Ishikawa (cell line): ENCODE measurements at regions not wholly inside any gene's neighbourhood (a gene's known extent, or its start where the extent isn't known, plus 50 kb on each side); places are given as distances from the start of the nearest gene placed in this dataset.

ENCODE experiments used
- CEBPB ChIP-seq: IDR thresholded peaks from 2 replicates; pipeline ENCODE4 v1.6.1; 2012
- CREB1 ChIP-seq: IDR thresholded peaks from 2 replicates; pipeline ENCODE4 v1.6.1; 2012; ENCODE audit warnings: low read depth
- EGR1 ChIP-seq: IDR thresholded peaks from 2 replicates; pipeline ENCODE4 v1.6.1; 2012
- EP300 ChIP-seq: IDR thresholded peaks from 2 replicates; pipeline ENCODE4 v1.6.1; 2012; ENCODE audit warnings: borderline replicate concordance
- FOXM1 ChIP-seq: IDR thresholded peaks from 2 replicates; pipeline ENCODE4 v1.6.1; 2012; ENCODE audit warnings: low read depth, borderline replicate concordance
- NFIC ChIP-seq: IDR thresholded peaks from 2 replicates; pipeline ENCODE4 v1.6.1; 2012
- RAD21 ChIP-seq: IDR thresholded peaks from 2 replicates; pipeline ENCODE4 v1.6.1; 2012; ENCODE audit warnings: low read depth
- TAF1 ChIP-seq: IDR thresholded peaks from 2 replicates; pipeline ENCODE4 v1.6.1; 2012; ENCODE audit warnings: low read depth, mild to moderate bottlenecking
- TCF12 ChIP-seq: IDR thresholded peaks from 2 replicates; pipeline ENCODE4 v1.6.1; 2012; ENCODE audit warnings: low read depth
- TEAD4 ChIP-seq: IDR thresholded peaks from 2 replicates; pipeline ENCODE4 v1.6.1; 2012
- YY1 ChIP-seq: IDR thresholded peaks from 2 replicates; pipeline ENCODE4 v1.6.1; 2012; ENCODE audit warnings: low read depth
- ZBTB7A ChIP-seq: IDR thresholded peaks from 2 replicates; pipeline ENCODE4 v1.6.1; 2012; ENCODE audit warnings: low read depth
- TF ChIP-seq, protein P1 (sequence below): IDR thresholded peaks from 2 replicates; pipeline ENCODE4 v1.6.1; 2012
- TF ChIP-seq, protein P2 (sequence below): IDR thresholded peaks from 2 replicates; pipeline ENCODE4 v1.6.1; 2012; ENCODE audit warnings: low read depth, mild to moderate bottlenecking
- TF ChIP-seq, protein P3 (sequence below): IDR thresholded peaks from 2 replicates; pipeline ENCODE4 v1.6.1; 2012

DNA sequence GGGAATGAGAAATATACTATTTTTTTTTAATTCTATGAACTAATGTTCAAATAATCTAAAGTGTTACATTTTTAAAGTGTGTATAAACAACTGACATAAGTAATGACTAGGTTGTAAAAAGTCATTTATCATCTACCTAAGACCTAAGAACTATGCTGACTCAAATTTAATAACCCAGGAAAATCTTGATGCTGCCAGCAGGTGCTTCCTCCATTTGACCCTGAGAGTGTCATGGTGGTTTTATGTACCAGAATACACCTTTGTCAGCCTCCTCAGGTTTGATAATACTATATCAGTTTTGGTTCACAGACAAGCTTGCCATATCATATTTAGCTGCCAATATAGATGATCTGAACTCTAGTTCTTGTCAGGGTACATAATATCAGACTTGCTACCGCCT, 1151.2 kb downstream of the PCDH17 start:
- TF ChIP-seq, protein P1, sequence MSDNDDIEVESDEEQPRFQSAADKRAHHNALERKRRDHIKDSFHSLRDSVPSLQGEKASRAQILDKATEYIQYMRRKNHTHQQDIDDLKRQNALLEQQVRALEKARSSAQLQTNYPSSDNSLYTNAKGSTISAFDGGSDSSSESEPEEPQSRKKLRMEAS: no peak
- TF ChIP-seq ZBTB7A (no peak), YY1 (no peak), FOXM1 (no peak), TEAD4 (no peak), NFIC (no peak), EGR1 (no peak)

DNA sequence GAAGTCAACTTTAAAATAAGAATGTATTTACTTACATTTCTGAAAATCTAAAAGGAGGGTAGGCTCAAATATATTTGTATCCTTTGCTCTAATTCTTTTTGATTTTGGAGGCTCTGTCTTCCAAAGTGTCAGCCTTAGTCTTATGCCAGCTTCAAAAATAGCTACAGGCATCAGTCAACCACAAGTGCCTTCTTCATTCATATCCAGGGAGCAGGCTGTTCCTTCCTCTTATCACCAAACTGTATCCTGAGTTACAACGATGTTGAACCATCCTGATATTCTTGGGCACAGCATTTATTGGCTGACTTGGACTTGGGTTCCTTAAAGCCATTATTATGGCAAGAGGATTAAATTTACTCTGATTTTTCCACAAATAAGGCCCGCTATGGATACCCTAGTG, 1161.3 kb downstream of the PCDH17 start:
- TF ChIP-seq YY1 (no peak), TEAD4 (no peak), RAD21 (no peak), CREB1 (no peak), FOXM1 (no peak), TCF12 (no peak), ZBTB7A (no peak), EP300 (no peak), TAF1 (no peak), EGR1 (no peak), CEBPB (no peak), NFIC (no peak)
- TF ChIP-seq, protein P2, sequence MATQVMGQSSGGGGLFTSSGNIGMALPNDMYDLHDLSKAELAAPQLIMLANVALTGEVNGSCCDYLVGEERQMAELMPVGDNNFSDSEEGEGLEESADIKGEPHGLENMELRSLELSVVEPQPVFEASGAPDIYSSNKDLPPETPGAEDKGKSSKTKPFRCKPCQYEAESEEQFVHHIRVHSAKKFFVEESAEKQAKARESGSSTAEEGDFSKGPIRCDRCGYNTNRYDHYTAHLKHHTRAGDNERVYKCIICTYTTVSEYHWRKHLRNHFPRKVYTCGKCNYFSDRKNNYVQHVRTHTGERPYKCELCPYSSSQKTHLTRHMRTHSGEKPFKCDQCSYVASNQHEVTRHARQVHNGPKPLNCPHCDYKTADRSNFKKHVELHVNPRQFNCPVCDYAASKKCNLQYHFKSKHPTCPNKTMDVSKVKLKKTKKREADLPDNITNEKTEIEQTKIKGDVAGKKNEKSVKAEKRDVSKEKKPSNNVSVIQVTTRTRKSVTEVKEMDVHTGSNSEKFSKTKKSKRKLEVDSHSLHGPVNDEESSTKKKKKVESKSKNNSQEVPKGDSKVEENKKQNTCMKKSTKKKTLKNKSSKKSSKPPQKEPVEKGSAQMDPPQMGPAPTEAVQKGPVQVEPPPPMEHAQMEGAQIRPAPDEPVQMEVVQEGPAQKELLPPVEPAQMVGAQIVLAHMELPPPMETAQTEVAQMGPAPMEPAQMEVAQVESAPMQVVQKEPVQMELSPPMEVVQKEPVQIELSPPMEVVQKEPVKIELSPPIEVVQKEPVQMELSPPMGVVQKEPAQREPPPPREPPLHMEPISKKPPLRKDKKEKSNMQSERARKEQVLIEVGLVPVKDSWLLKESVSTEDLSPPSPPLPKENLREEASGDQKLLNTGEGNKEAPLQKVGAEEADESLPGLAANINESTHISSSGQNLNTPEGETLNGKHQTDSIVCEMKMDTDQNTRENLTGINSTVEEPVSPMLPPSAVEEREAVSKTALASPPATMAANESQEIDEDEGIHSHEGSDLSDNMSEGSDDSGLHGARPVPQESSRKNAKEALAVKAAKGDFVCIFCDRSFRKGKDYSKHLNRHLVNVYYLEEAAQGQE: no peak
- TF ChIP-seq, protein P3, sequence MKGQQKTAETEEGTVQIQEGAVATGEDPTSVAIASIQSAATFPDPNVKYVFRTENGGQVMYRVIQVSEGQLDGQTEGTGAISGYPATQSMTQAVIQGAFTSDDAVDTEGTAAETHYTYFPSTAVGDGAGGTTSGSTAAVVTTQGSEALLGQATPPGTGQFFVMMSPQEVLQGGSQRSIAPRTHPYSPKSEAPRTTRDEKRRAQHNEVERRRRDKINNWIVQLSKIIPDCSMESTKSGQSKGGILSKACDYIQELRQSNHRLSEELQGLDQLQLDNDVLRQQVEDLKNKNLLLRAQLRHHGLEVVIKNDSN: no peak
- TF ChIP-seq, protein P1: no peak

DNA sequence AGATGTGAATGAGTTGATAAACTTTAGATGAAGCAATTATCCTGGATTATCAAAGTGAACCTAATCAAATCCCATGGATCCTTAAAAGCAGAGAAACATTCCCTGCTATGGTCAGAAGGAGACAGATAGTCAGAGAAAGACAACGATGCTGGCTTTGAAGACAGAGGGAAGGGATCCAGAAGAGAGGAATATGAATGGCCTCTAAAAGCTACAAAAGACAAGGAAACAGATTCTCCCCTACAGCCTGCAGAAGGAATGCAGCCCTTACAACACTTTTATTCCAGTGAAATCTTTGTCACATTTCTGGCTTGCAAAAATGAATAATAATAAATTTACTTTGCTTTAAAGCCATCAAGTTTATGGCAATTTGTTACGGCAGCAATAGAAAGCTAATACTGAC, 1164.2 kb downstream of the PCDH17 start:
- TF ChIP-seq, protein P1: no peak
- TF ChIP-seq NFIC (no peak), RAD21 (no peak), FOXM1 (no peak), TCF12 (no peak), CEBPB (no peak), EGR1 (no peak), YY1 (no peak), EP300 (no peak)
- TF ChIP-seq, protein P2: no peak

DNA sequence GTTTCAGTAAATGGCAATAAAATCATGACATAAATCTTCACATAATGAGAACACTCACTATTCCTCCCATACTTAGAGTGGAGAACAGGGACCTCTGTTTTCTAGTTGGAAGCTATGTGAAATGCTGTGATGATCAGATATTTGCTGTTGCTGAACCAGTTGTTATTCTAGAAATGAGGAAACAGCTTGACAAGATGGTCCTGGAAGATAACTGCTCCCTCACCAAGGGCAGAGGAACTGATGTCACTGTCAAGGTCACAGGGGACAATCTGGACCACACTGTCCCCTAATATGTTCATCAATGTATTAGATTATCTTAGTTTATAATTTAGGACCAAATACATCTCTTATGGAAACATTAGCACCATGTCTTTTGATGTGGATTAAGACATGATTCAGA, 1173.3 kb downstream of the PCDH17 start:
- TF ChIP-seq TAF1 (no peak), TEAD4 (no peak), EP300 (no peak), RAD21 (no peak), EGR1 (no peak), ZBTB7A (no peak), YY1 (no peak)
- TF ChIP-seq, protein P2: no peak
- TF ChIP-seq, protein P3: no peak
